Spleen (tissue), 11 donors: ENCODE measurements at regions not wholly inside any gene's neighbourhood (a gene's known extent, or its start where the extent isn't known, plus 50 kb on each side); places are given as distances from the start of the nearest gene placed in this dataset.

Source experiments
- DNase-seq: peaks from one replicate; pipeline ENCODE4 v3.0.0-alpha.2; 2020
- H3K27ac ChIP-seq, 8 donors: fragments of 200-600 bp; sonication (generic) in 7 of 8; 1 replicate in 4 of 8; 2 replicates in 4 of 8; pipeline versions ENCODE4 v1.5.0 to v1.8.0; 2016 to 2021; ENCODE audit warnings: inconsistent platforms in 4 of 8, mild to moderate bottlenecking in 4 of 8, moderate library complexity in 1 of 8
- H3K27me3 ChIP-seq, 7 donors: fragments of 200-600 bp; sonication (generic) in 6 of 7; replicated peaks in 1 of 7; 1 replicate in 4 of 7; 2 replicates in 3 of 7; pipeline versions ENCODE4 v1.5.0 to v1.8.0; 2016 to 2021; ENCODE audit warnings: inconsistent platforms in 3 of 7, mild to moderate bottlenecking in 1 of 7
- H3K36me3 ChIP-seq, 6 donors: fragments of 200-600 bp; sonication (generic) in 5 of 6; 1 replicate in 4 of 6; 2 replicates in 2 of 6; pipeline versions ENCODE4 v1.5.0 to v1.8.0; 2016 to 2021; ENCODE audit warnings: inconsistent platforms in 2 of 6
- H3K4me1 ChIP-seq, 6 donors: fragments of 200-600 bp; sonication (generic) in 5 of 6; 1 replicate in 3 of 6; 2 replicates in 3 of 6; pipeline versions ENCODE4 v1.5.0 to v1.8.0; 2016 to 2021; ENCODE audit warnings: inconsistent platforms in 3 of 6
- H3K4me3 ChIP-seq, 8 donors: fragments of 200-600 bp; sonication (generic) in 7 of 8; 1 replicate in 4 of 8; 2 replicates in 4 of 8; pipeline versions ENCODE4 v1.5.0 to v1.8.0; 2016 to 2021; ENCODE audit warnings: inconsistent platforms in 4 of 8, mild to moderate bottlenecking in 4 of 8, moderate library complexity in 2 of 8
- H3K9me3 ChIP-seq, 8 donors: fragments of 200-600 bp; sonication (generic) in 7 of 8; 1 replicate in 4 of 8; 2 replicates in 4 of 8; pipeline versions ENCODE4 v1.5.0 to v1.8.0; 2016 to 2021; ENCODE audit warnings: inconsistent platforms in 4 of 8
- POLR2A ChIP-seq, 3 donors: fragments of 450-650 bp; IDR thresholded peaks; one replicate each; pipeline ENCODE4 v1.5.1; 2017; ENCODE audit warnings: antibody characterized with exemption in 3 of 3, mild to moderate bottlenecking in 1 of 3
- POLR2AphosphoS5 ChIP-seq, 3 donors: sonication (generic); formaldehyde crosslinking; IDR thresholded peaks; one replicate each; pipeline ENCODE4 v1.5.1; 2017; ENCODE audit warnings: antibody characterized with exemption in 3 of 3
- WGBS, 5 donors: extraction: QIAGEN DNeasy Blood & Tissue Kit in 3 of 5; methylation state at CpG; one replicate each; pipeline versions ENCODE4 v1.1.5 to v1.1.7; 2013 to 2018; 5-methylcytosine and 5-hydroxymethylcytosine counted together
- intact Hi-C: fragments of 100-400 bp; cut with DNase I; formaldehyde crosslinking; loops from one replicate; pipeline ENCODE4 v1.15.0; 2023; ENCODE audit warnings: low total_unique reads
- TF ChIP-seq, protein P1 (sequence below), 11 experiments: fragments of 200-600 bp in 7 of 11; fragments of 450-650 bp in 4 of 11; sonication (generic) in 4 of 11; IDR thresholded peaks in 8 of 11; conservative IDR thresholded peaks in 3 of 11; 1 replicate in 7 of 11; 2 replicates in 4 of 11; pipeline versions ENCODE4 v1.4.0 to v1.8.0; 2016 to 2021; ENCODE audit warnings: antibody characterized with exemption in 11 of 11, inconsistent platforms in 4 of 11, mild to moderate bottlenecking in 1 of 11
- donor health status: healthy with polysubstance abuse.
- donor health status: DM: no; HTN: no; CAD: no; lungs with moderate emphysema.
- donor health status: DM: no; HTN: no; CAD: no.
- donor health status: Bipolar disorder and iron deficiency.
- donor health status: healthy.
- donor health status: DM: no; HTN: no; CAD: no.
- donor health status: DM: yes; HTN: yes; CAD: no.

DNA sequence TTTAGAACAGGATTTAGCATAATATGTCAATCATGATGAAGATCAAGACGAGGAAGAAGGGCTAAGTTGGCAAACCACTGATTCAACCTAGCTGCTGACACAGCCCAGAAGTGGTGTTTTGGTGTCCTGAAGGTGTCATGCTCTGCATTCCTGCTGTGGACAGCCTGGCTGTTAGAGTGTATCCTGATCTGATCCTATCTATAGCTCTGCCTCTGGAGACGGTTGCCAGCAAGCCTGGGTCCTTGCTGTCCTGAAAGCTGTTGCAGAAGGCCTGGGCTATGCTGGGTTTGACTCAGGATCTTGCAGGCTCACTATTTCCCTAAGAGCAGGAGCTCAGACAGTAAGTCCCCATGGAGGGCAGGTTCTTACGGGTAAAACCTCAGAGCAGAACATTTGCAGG, 416.4 kb downstream of the TSHZ3 start:
- DNase-seq: no peak
- Histone ChIP-seq H3K36me3 (no peaks in the 10 kb centered on the region), H3K27me3 (no peaks in the 10 kb centered on the region), H3K9me3 (peaks cover 0 to 19% (median 9%) of the 10 kb centered on the region in 8 donors), H3K4me1 (peaks cover 0 to 5% (median 0%) of the 10 kb centered on the region in 6 donors), H3K27ac (no peak overlapping the region), H3K4me3 (no peak overlapping the region)
- intact Hi-C loops: no loop called here
- WGBS, 5 donors: 70 to 86% (median 71%) methylated on average over 3 of the region's 3 CpGs
- TF ChIP-seq POLR2AphosphoS5 (IDR thresholded peaks at IDR 0.05) (no peak), POLR2A (IDR thresholded peaks at IDR 0.05) (no peak)
- TF ChIP-seq, protein P1, sequence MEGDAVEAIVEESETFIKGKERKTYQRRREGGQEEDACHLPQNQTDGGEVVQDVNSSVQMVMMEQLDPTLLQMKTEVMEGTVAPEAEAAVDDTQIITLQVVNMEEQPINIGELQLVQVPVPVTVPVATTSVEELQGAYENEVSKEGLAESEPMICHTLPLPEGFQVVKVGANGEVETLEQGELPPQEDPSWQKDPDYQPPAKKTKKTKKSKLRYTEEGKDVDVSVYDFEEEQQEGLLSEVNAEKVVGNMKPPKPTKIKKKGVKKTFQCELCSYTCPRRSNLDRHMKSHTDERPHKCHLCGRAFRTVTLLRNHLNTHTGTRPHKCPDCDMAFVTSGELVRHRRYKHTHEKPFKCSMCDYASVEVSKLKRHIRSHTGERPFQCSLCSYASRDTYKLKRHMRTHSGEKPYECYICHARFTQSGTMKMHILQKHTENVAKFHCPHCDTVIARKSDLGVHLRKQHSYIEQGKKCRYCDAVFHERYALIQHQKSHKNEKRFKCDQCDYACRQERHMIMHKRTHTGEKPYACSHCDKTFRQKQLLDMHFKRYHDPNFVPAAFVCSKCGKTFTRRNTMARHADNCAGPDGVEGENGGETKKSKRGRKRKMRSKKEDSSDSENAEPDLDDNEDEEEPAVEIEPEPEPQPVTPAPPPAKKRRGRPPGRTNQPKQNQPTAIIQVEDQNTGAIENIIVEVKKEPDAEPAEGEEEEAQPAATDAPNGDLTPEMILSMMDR (IDR thresholded peaks at IDR 0.05 in 8 of 11, conservative IDR thresholded peaks at IDR 0.05 in 3 of 11): no peak

DNA sequence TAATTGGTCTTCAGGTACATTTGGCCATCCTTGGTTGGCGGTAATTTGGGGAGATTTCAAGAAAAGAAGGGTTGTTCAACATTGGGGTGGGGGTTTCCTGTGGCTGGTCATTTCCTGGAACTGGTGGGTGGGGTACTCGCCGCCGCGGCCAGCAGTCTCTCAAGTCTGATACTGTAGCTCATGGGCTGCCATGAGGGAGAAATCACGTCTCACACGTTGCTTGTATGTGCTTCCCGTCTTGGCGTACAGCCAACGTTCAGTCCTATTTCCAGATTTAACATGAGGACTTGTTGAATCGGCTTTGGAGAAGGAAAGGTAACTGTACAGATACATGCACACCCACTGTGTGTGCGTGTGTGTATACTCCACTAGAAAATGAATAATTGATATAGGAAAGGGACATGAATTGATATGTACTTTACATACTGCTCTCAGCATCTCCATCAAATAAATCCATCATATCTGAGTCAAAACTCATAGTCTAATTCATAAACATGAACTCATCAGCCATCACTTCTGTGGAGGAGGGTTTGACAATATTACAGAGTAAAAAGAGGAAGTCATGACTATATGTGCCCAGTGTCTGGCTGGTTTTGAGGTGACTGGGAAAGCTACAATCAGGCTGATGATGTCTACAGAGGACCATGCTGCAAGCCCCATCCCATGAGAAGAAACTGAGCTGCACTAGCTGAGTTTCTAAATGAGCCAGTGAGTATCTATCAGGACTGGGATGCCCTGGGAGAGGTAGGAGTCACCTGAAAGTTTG, 418.1 kb downstream of the TSHZ3 start:
- DNase-seq: no peak
- intact Hi-C loops: no loop called here
- peaks cover 0 to 5% (median 0%) of the 10 kb centered on the region in 6 donors for H3K4me1 ChIP-seq
- WGBS, 5 donors: 78 to 91% (median 81%) methylated on average over 12 of the region's 12 CpGs
- H3K27ac ChIP-seq: no peak overlapping the region
- no peaks in the 10 kb centered on the region for H3K27me3 ChIP-seq
- H3K4me3 ChIP-seq: no peak overlapping the region
- peaks cover 0 to 26% (median 12%) of the 10 kb centered on the region in 8 donors for H3K9me3 ChIP-seq
- no peak for TF ChIP-seq POLR2AphosphoS5 (IDR thresholded peaks at IDR 0.05)
- TF ChIP-seq, protein P1 (IDR thresholded peaks at IDR 0.05 in 8 of 11, conservative IDR thresholded peaks at IDR 0.05 in 3 of 11): no peak
- no peak for TF ChIP-seq POLR2A (IDR thresholded peaks at IDR 0.05)
- H3K36me3 ChIP-seq: no peaks in the 10 kb centered on the region

DNA sequence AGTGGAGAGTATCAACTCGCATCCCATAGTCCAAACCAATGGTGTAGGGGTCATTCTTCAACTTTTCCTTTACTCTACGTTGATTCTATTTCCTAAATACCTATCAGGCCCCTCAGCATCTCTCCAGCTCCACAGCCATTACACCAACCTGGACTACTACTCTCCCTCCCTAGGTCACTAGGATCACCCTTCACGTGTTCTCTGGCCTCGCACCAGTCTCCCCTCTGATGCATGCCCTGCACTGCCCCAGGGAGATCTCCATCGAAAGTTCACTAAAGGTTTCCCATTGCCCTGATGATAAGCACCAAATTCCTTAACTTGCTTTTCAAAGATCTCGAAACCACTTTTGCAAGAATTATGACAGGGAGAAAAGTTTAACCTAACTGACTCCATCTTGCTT, 421.5 kb downstream of the TSHZ3 start:
- H3K36me3 ChIP-seq: no peaks in the 10 kb centered on the region
- H3K27me3 ChIP-seq: no peaks in the 10 kb centered on the region
- WGBS, 5 donors: 79 to 86% (median 83%) methylated on average over 6 of the region's 6 CpGs
- TF ChIP-seq POLR2A (IDR thresholded peaks at IDR 0.05): no peak
- TF ChIP-seq, protein P1 (IDR thresholded peaks at IDR 0.05 in 8 of 11, conservative IDR thresholded peaks at IDR 0.05 in 3 of 11): no peak
- TF ChIP-seq POLR2AphosphoS5 (IDR thresholded peaks at IDR 0.05): no peak
- peaks cover 0 to 28% (median 12%) of the 10 kb centered on the region in 8 donors for H3K9me3 ChIP-seq
- H3K27ac ChIP-seq: no peak overlapping the region
- intact Hi-C loops: no loop called here
- no peak overlapping the region for H3K4me3 ChIP-seq
- no peak for DNase-seq
- H3K4me1 ChIP-seq: no peaks in the 10 kb centered on the region

DNA sequence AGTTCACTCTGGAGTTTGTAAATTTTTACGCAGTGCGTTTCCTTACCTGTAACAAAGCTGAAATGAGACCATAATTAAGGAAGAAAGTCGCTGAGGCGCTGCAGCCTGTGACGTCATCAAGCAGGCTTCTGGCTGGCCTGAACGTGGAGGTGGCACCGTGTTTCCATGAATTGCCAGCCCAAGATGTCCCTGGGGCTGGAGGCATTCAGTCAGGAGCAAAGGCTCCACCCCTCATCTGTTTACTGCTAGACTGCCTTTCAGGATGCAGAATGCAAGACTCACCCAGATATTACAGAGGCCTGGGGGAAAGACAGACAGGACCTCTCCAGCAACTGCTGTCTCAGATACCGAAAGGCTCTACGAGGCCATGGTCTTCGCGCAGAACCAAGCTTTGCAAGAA, 424.6 kb downstream of the TSHZ3 start:
- Histone ChIP-seq H3K4me3 (no peak overlapping the region), H3K4me1 (no peaks in the 10 kb centered on the region), H3K9me3 (peaks cover 0 to 28% (median 12%) of the 10 kb centered on the region in 8 donors), H3K36me3 (no peaks in the 10 kb centered on the region), H3K27me3 (peaks cover 0 to 5% (median 0%) of the 10 kb centered on the region in 7 donors), H3K27ac (no peak overlapping the region)
- intact Hi-C loops: no loop called here
- DNase-seq: no peak
- TF ChIP-seq, protein P1 (IDR thresholded peaks at IDR 0.05 in 8 of 11, conservative IDR thresholded peaks at IDR 0.05 in 3 of 11): no peak
- TF ChIP-seq POLR2AphosphoS5 (IDR thresholded peaks at IDR 0.05) (no peak), POLR2A (IDR thresholded peaks at IDR 0.05) (no peak)
- 81 to 89% (median 84%) methylated on average over 11 of the region's 11 CpGs for WGBS, 5 donors
